Neural progenitor cell (in vitro differentiated cells): ENCODE measurements at regions not wholly inside any gene's neighbourhood (a gene's known extent, or its start where the extent isn't known, plus 50 kb on each side); places are given as distances from the start of the nearest gene placed in this dataset.
A peak's percentile ranks its signal among the peaks of the same experiment; 100 is the strongest.

ENCODE experiments used
- DNase-seq: peaks from one replicate; pipeline ENCODE4 v3.0.0-alpha.2; 2016; ENCODE audit warnings: low spot score
- H2AFZ ChIP-seq: fragments of 200-600 bp; sonication (generic); replicated peaks from 2 replicates; pipeline ENCODE4 v1.6.1; 2016; ENCODE audit warnings: antibody characterized with exemption
- H3F3A ChIP-seq: fragments of 200-600 bp; sonication (generic); 2 replicates; pipeline ENCODE4 v1.6.1; 2016; ENCODE audit warnings: antibody characterized with exemption, low read depth
- H3K27ac ChIP-seq: fragments of 200-600 bp; sonication (generic); 2 replicates; pipeline ENCODE4 v1.5.1; 2016; ENCODE audit warnings: mild to moderate bottlenecking
- H3K27me3 ChIP-seq: fragments of 200-600 bp; sonication (generic); 2 replicates; pipeline ENCODE4 v1.6.1; 2016; ENCODE audit warnings: mild to moderate bottlenecking, moderate library complexity
- H3K36me3 ChIP-seq: fragments of 200-600 bp; sonication (generic); 2 replicates; pipeline ENCODE4 v1.5.1; 2016
- H3K4me1 ChIP-seq: fragments of 200-600 bp; sonication (generic); 2 replicates; pipeline ENCODE4 v1.6.1; 2016; ENCODE audit warnings: mixed run types
- H3K4me2 ChIP-seq: fragments of 200-600 bp; sonication (generic); 2 replicates; pipeline ENCODE4 v1.6.1; 2016
- H3K4me3 ChIP-seq: fragments of 200-600 bp; sonication (generic); 2 replicates; pipeline ENCODE4 v1.5.1; 2016
- H3K79me2 ChIP-seq: fragments of 200-600 bp; sonication (generic); 2 replicates; pipeline ENCODE4 v1.6.1; 2016; ENCODE audit warnings: low read depth
- H3K9ac ChIP-seq: fragments of 200-600 bp; sonication (generic); 2 replicates; pipeline ENCODE4 v1.6.1; 2016
- H3K9me3 ChIP-seq: fragments of 200-600 bp; sonication (generic); 2 replicates; pipeline ENCODE4 v1.5.1; 2016; ENCODE audit warnings: low read depth
- H4K20me1 ChIP-seq: fragments of 200-600 bp; sonication (generic); 2 replicates; pipeline ENCODE4 v1.6.1; 2016; ENCODE audit warnings: low read depth
- H3K27ac Mint-ChIP-seq: 3 replicates; pipeline ENCODE4 v1.8.0; 2021; ENCODE audit warnings: mixed read lengths
- H3K27me3 Mint-ChIP-seq: 2 replicates; pipeline ENCODE4 v1.8.0; 2022; ENCODE audit warnings: low read depth, mild to moderate bottlenecking, inconsistent platforms, moderate library complexity, mixed read lengths; ENCODE audit not compliant: insufficient read depth
- H3K36me3 Mint-ChIP-seq: 3 replicates; pipeline ENCODE4 v1.8.0; 2021; ENCODE audit warnings: mixed read lengths
- H3K4me1 Mint-ChIP-seq: 3 replicates; pipeline ENCODE4 v1.8.0; 2021; ENCODE audit warnings: mixed read lengths
- H3K4me3 Mint-ChIP-seq: 3 replicates; pipeline ENCODE4 v1.8.0; 2021; ENCODE audit warnings: mild to moderate bottlenecking, moderate library complexity, mixed read lengths
- H3K9me3 Mint-ChIP-seq: 3 replicates; pipeline ENCODE4 v1.8.0; 2020; ENCODE audit warnings: mixed read lengths
- EZH2 ChIP-seq: fragments of 200-600 bp; sonication (generic); IDR thresholded peaks from 2 replicates; pipeline ENCODE4 v1.6.1; 2017; ENCODE audit warnings: antibody characterized with exemption, mild to moderate bottlenecking, moderate library complexity
- EZH2phosphoT487 ChIP-seq: fragments of 200-600 bp; sonication (generic); IDR thresholded peaks from 2 replicates; pipeline ENCODE4 v1.6.1; 2017; ENCODE audit warnings: antibody characterized with exemption
- TF ChIP-seq, protein P1 (sequence below): fragments of 200-600 bp; sonication (generic); IDR thresholded peaks from 2 replicates; pipeline ENCODE4 v1.5.1; 2017; ENCODE audit warnings: antibody characterized with exemption, mild to moderate bottlenecking

DNA sequence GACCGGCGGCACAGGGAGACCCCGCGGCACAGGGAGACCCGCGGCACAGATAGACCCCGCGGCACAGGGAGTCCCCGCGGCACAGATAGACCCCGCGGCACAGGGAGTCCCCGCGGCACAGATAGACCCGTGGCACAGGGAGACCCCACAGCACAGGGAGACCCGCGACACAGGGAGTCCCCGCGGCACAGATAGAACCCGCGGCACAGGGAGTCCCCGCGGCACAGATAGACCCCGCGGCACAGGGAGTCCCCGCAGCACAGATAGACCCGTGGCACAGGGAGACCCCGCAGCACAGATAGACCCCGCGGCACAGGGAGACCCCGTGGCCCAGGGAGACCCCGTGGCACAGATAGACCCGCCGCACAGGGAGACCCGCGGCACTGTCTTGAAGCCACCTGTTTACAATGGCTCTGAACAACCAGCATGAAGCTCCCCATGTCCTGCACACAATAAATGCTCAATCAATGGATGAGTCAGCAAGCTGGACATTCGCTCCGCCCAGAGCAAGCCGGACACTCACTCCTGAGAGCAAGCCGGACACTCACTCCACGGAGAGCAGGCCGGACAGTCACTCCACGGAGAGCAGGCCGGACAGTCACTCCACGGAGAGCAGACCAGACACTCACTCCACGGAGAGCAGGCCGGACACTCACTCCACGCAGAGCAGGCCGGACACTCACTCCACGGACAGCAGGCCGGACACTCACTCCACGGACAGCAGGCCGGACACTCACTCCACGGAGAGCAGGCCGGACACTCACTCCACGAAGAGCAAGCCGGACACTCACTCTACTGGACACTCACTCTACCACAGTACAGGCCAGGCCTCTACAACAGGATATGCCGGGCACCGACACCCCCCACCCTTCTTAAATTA, 121.9 kb downstream of the RFLNA start:
- Histone ChIP-seq H2AFZ (no peak overlapping the region), H3K4me1 (no peaks in the 10 kb centered on the region), H3K9ac (no peak overlapping the region), H4K20me1 (peaks cover 6% of the 10 kb centered on the region), H3K4me2 (no peak overlapping the region), H3K27me3 (no peaks in the 10 kb centered on the region), H3K9me3 (no peaks in the 10 kb centered on the region), H3K36me3 (no peaks in the 10 kb centered on the region), H3F3A (no peaks in the 10 kb centered on the region), H3K79me2 (peaks cover 7% of the 10 kb centered on the region), H3K4me3 (no peak overlapping the region), H3K27ac (no peak overlapping the region)
- H3K27ac Mint-ChIP-seq, result peak overlapping the region; percentile 8
- no peak for DNase-seq
- no peaks in the 10 kb centered on the region for H3K9me3 Mint-ChIP-seq
- peaks cover 37% of the 10 kb centered on the region for H3K36me3 Mint-ChIP-seq
- H3K4me3 Mint-ChIP-seq, result no peak overlapping the region
- TF ChIP-seq, protein P1, sequence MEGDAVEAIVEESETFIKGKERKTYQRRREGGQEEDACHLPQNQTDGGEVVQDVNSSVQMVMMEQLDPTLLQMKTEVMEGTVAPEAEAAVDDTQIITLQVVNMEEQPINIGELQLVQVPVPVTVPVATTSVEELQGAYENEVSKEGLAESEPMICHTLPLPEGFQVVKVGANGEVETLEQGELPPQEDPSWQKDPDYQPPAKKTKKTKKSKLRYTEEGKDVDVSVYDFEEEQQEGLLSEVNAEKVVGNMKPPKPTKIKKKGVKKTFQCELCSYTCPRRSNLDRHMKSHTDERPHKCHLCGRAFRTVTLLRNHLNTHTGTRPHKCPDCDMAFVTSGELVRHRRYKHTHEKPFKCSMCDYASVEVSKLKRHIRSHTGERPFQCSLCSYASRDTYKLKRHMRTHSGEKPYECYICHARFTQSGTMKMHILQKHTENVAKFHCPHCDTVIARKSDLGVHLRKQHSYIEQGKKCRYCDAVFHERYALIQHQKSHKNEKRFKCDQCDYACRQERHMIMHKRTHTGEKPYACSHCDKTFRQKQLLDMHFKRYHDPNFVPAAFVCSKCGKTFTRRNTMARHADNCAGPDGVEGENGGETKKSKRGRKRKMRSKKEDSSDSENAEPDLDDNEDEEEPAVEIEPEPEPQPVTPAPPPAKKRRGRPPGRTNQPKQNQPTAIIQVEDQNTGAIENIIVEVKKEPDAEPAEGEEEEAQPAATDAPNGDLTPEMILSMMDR, result no peak
- TF ChIP-seq EZH2 (no peak), EZH2phosphoT487 (no peak)
- H3K27me3 Mint-ChIP-seq, result peaks cover 7% of the 10 kb centered on the region
- peaks cover 11% of the 10 kb centered on the region for H3K4me1 Mint-ChIP-seq

DNA sequence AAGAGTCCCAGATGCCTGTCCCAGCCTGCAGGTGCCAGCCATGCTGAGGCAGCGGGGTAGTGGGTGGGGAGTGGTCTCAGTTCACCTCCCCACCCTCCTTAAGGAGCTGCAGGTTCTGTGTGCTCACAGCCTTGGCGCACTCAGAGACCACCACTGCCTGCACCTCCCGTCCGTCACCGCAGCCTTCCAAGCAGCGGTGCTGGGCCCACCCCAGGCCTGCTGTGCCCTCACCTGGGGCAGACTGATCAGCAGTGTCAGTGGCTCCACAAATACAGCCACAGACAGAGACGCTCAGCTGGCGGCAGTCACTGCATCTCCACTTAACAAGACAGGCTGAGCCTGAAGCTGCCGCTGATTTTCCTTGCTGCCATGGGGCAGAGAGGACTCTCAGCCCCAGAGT, 120.2 kb downstream of the RFLNA start:
- Histone ChIP-seq H3K4me3 (no peak overlapping the region), H3K4me1 (peaks cover 16% of the 10 kb centered on the region), H2AFZ (no peak overlapping the region), H3F3A (no peaks in the 10 kb centered on the region), H3K27ac (no peak overlapping the region), H4K20me1 (peaks cover 21% of the 10 kb centered on the region), H3K27me3 (no peaks in the 10 kb centered on the region), H3K36me3 (no peaks in the 10 kb centered on the region), H3K9me3 (no peaks in the 10 kb centered on the region), H3K4me2 (no peak overlapping the region), H3K79me2 (peaks cover 7% of the 10 kb centered on the region), H3K9ac (no peak overlapping the region)
- Mint-ChIP-seq H3K4me3 (no peak overlapping the region), H3K27ac (no peak overlapping the region), H3K9me3 (no peaks in the 10 kb centered on the region), H3K4me1 (peaks cover 25% of the 10 kb centered on the region), H3K27me3 (peaks cover 8% of the 10 kb centered on the region), H3K36me3 (peaks cover 28% of the 10 kb centered on the region)
- TF ChIP-seq, protein P1, result no peak
- TF ChIP-seq EZH2phosphoT487 (no peak), EZH2 (no peak)
- no peak for DNase-seq

DNA sequence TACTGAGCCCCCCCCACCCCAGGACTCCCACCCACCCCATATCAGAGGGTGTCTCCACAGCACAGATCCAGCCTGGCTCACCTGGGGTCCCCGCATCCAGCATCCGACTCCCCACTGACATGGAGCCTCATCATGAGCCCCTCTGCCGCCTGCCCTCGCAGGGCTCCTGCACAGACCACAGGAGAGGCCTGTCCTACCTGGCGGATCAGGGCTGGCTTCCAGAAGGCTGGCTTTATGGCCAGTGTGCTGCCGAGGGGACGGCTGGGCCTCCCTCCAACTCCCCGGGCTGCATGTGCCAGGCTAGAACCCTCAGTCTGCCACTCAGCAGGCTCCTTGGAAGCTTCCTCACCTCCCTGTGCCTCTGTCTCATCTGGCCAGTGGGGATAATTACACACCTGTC, 119.0 kb downstream of the RFLNA start:
- Histone ChIP-seq H3K79me2 (peaks cover 7% of the 10 kb centered on the region), H3K9me3 (no peaks in the 10 kb centered on the region), H3K36me3 (no peaks in the 10 kb centered on the region), H3K27me3 (no peaks in the 10 kb centered on the region), H3K4me2 (no peak overlapping the region), H2AFZ (no peak overlapping the region), H3K4me3 (no peak overlapping the region), H3F3A (no peaks in the 10 kb centered on the region), H3K9ac (no peak overlapping the region), H3K27ac (no peak overlapping the region), H3K4me1 (peaks cover 18% of the 10 kb centered on the region), H4K20me1 (peaks cover 21% of the 10 kb centered on the region)
- H3K4me3 Mint-ChIP-seq, result no peak overlapping the region
- H3K36me3 Mint-ChIP-seq, result peaks cover 17% of the 10 kb centered on the region
- peak overlapping the region; percentile 63 for H3K27ac Mint-ChIP-seq
- H3K9me3 Mint-ChIP-seq, result no peaks in the 10 kb centered on the region
- TF ChIP-seq EZH2phosphoT487 (no peak), EZH2 (no peak)
- TF ChIP-seq, protein P1, result no peak
- H3K27me3 Mint-ChIP-seq, result peaks cover 6% of the 10 kb centered on the region
- peaks cover 32% of the 10 kb centered on the region for H3K4me1 Mint-ChIP-seq
- DNase-seq, result no peak
